HepG2 (cell line): ENCODE measurements at regions not wholly inside any gene's neighbourhood (a gene's known extent, or its start where the extent isn't known, plus 50 kb on each side); places are given as distances from the start of the nearest gene placed in this dataset.

ENCODE experiments used
- ATAC-seq: fragments of 200-7000 bp; cut with Tn5 transposase; 3 replicates; pipeline ENCODE4 v1.9.1; 2020; ENCODE audit warnings: mild to moderate bottlenecking, moderate library complexity
- BruUV-seq: library from RNA; stranded (reverse); fragments of 400-500 nt; replicated peaks from 2 replicates; lab custom pipeline; 2021; lab: Mats Ljungman, UMichigan
- CTCF ChIA-PET: fragments of 300-600 bp; formaldehyde crosslinking; extraction: SDS; loops from one replicate; lab custom pipeline; 2021; ENCODE audit warnings: low total read pairs, inconsistent platforms, low intra/inter-chr PET ratio; lab: Yijun Ruan, JAX
- POLR2A ChIA-PET: fragments of 350-600 bp; sonication (Branson Sonifier 250); formaldehyde crosslinking; loops from one replicate; lab custom pipeline; 2020; ENCODE audit warnings: antibody characterized with exemption, inconsistent platforms; lab: Yijun Ruan, JAX
- DNase-seq: peaks from one replicate; pipeline ENCODE4 v3.0.0-alpha.2; 2015; ENCODE audit warnings: low spot score
- FAIRE-seq: peaks from 3 replicates; lab custom pipeline; 2011; peaks lifted over from hg19 to GRCh38; lab: Jason Lieb, UNC
- H2AFZ ChIP-seq: one replicate; pipeline ENCODE4 v1.6.1; 2011; ENCODE audit warnings: low read length, inconsistent platforms
- H3K27ac ChIP-seq: fragments of 300-600 bp; 3 replicates; pipeline ENCODE4 v1.8.0; 2011; ENCODE audit warnings: mixed run types, mild to moderate bottlenecking, mixed read lengths, low read length, inconsistent platforms; ENCODE audit not compliant: insufficient read depth; ENCODE audit errors: extremely low read length
- H3K27me3 ChIP-seq, 2 experiments: fragments of 200-600 bp in 1 of 2; 2 replicates in 1 of 2; 3 replicates in 1 of 2; pipeline versions ENCODE4 v1.6.0 to v1.8.0; 2011; ENCODE audit warnings: low read length in 2 of 2, mild to moderate bottlenecking in 2 of 2, moderate library complexity in 2 of 2, inconsistent platforms in 1 of 2; ENCODE audit not compliant: insufficient read depth in 2 of 2, control insufficient read depth in 1 of 2
- H3K36me3 ChIP-seq, 2 experiments: fragments of 200-600 bp in 1 of 2; replicated peaks in 1 of 2; 2 replicates in 1 of 2; 3 replicates in 1 of 2; pipeline versions ENCODE4 v1.5.1 to v1.8.0; 2011; ENCODE audit warnings: low read length in 2 of 2, inconsistent platforms in 1 of 2; ENCODE audit not compliant: insufficient read depth in 2 of 2, control insufficient read depth in 1 of 2
- H3K4me1 ChIP-seq: 2 replicates; pipeline ENCODE4 v1.5.1; 2012; ENCODE audit warnings: low read length, inconsistent platforms; ENCODE audit not compliant: insufficient read depth
- H3K4me2 ChIP-seq: 2 replicates; pipeline ENCODE4 v1.6.0; 2011; ENCODE audit warnings: low read depth, low read length, inconsistent platforms
- H3K4me3 ChIP-seq, 3 experiments: fragments of 200-600 bp in 1 of 3; sonication (generic), shearing (Covaris generic) in 1 of 3; replicated peaks in 1 of 3; 2 replicates each; pipeline ENCODE4 v1.5.1; 2011 to 2016; ENCODE audit warnings: low read length in 3 of 3, inconsistent platforms in 2 of 3, low read depth in 2 of 3, mild to moderate bottlenecking in 2 of 3, control low read depth in 1 of 3, mixed read lengths in 1 of 3; ENCODE audit not compliant: insufficient read depth in 1 of 3
- H3K79me2 ChIP-seq: one replicate; pipeline ENCODE4 v1.6.1; 2011; ENCODE audit warnings: low read length, inconsistent platforms; ENCODE audit not compliant: insufficient read depth
- H3K9ac ChIP-seq: 2 replicates; pipeline ENCODE4 v1.6.0; 2011; ENCODE audit warnings: mild to moderate bottlenecking, low read depth, low read length, inconsistent platforms; ENCODE audit not compliant: insufficient read depth
- H3K9me3 ChIP-seq: 2 replicates; pipeline ENCODE4 v1.5.1; 2012; ENCODE audit warnings: mild to moderate bottlenecking, low read length
- H4K20me1 ChIP-seq: 2 replicates; pipeline ENCODE4 v1.6.0; 2011; ENCODE audit warnings: inconsistent platforms, mild to moderate bottlenecking, low read length, moderate library complexity; ENCODE audit not compliant: insufficient read depth
- FOSL2 ChIP-seq: sonication (generic); formaldehyde crosslinking; IDR thresholded peaks from 2 replicates; pipeline ENCODE4 v1.4.0; 2020; ENCODE audit warnings: missing genetic modification reagents
- HOXA7 ChIP-seq: sonication (generic); formaldehyde crosslinking; IDR thresholded peaks from 2 replicates; pipeline ENCODE4 v1.8.1; 2022; ENCODE audit warnings: mild to moderate bottlenecking, missing genetic modification reagents, moderate library complexity
- JUND ChIP-seq: sonication (generic); formaldehyde crosslinking; IDR thresholded peaks from 2 replicates; pipeline ENCODE4 v1.8.0; 2022; ENCODE audit warnings: mild to moderate bottlenecking, missing genetic modification reagents
- KLF9 ChIP-seq: IDR thresholded peaks from 2 replicates; pipeline ENCODE4 v1.6.1; 2016; ENCODE audit warnings: low read depth
- PAX8 ChIP-seq: sonication (generic); formaldehyde crosslinking; IDR thresholded peaks from 2 replicates; pipeline ENCODE4 v1.8.0; 2022; ENCODE audit warnings: mild to moderate bottlenecking, missing genetic modification reagents, borderline replicate concordance
- SMC3 ChIP-seq: IDR thresholded peaks from 2 replicates; pipeline ENCODE4 v1.6.1; 2011; ENCODE audit warnings: low read length, improper control_type of control experiment
- U2AF1 ChIP-seq: fragments of 200-400 bp; formaldehyde crosslinking; optimal IDR thresholded peaks from 2 replicates; pipeline ENCODE3; 2017; ENCODE audit warnings: mild to moderate bottlenecking, low read depth, low read length
- ZC3H13 ChIP-seq: sonication (generic); formaldehyde crosslinking; IDR thresholded peaks from 2 replicates; pipeline ENCODE4 v1.8.1; 2023; ENCODE audit warnings: mild to moderate bottlenecking, missing genetic modification reagents, moderate library complexity
- ZC3H4 ChIP-seq: sonication (generic); formaldehyde crosslinking; IDR thresholded peaks from 2 replicates; pipeline ENCODE4 v1.4.0; 2020; ENCODE audit warnings: missing genetic modification reagents, borderline replicate concordance
- ZNF260 ChIP-seq: sonication (generic); formaldehyde crosslinking; IDR thresholded peaks from 2 replicates; pipeline ENCODE4 v1.4.0; 2020; ENCODE audit warnings: missing genetic modification reagents, low read depth, mild to moderate bottlenecking, borderline replicate concordance
- ZNF329 ChIP-seq: sonication (generic); formaldehyde crosslinking; IDR thresholded peaks from 2 replicates; pipeline ENCODE4 v1.9.0; 2021; ENCODE audit warnings: low read depth, mild to moderate bottlenecking, missing genetic modification reagents
- ZNF546 ChIP-seq: sonication (generic); formaldehyde crosslinking; conservative IDR thresholded peaks from 2 replicates; pipeline ENCODE4 v1.8.1; 2023; ENCODE audit warnings: mild to moderate bottlenecking, missing genetic modification reagents
- ZNF552 ChIP-seq: sonication (generic); formaldehyde crosslinking; IDR thresholded peaks from 2 replicates; pipeline ENCODE4 v1.9.0; 2022; ENCODE audit warnings: missing genetic modification reagents, mild to moderate bottlenecking, borderline replicate concordance
- ZNF790 ChIP-seq: sonication (generic); formaldehyde crosslinking; IDR thresholded peaks from 2 replicates; pipeline ENCODE4 v1.8.0; 2022; ENCODE audit warnings: missing genetic modification reagents, mild to moderate bottlenecking, borderline replicate concordance
- ZNF883 ChIP-seq: sonication (generic); formaldehyde crosslinking; IDR thresholded peaks from 2 replicates; pipeline ENCODE4 v1.5.1; 2020; ENCODE audit warnings: mild to moderate bottlenecking, missing genetic modification reagents; ENCODE audit errors: not compliant biosample characterization
- ZSCAN29 ChIP-seq: sonication (generic); formaldehyde crosslinking; conservative IDR thresholded peaks from 2 replicates; pipeline ENCODE4 v1.4.0; 2020; ENCODE audit warnings: mild to moderate bottlenecking, missing genetic modification reagents
- WGBS: methylation state at CpG from one replicate; pipeline ENCODE4 v1.1.6; 2017; ENCODE audit warnings: low lambda C conversion rate; 5-methylcytosine and 5-hydroxymethylcytosine counted together
- in situ Hi-C: cut with HindIII; loops from 2 replicates; pipeline ENCODE4 v1.10.0; 2017; ENCODE audit warnings: low pct_unique_long_range_greater_than_20kb; ENCODE audit not compliant: extremely low pct_ligation_motif_present
- intact Hi-C: fragments of 100-400 bp; cut with micrococcal nuclease; formaldehyde crosslinking; loops from one replicate; pipeline ENCODE4 v1.10.0; 2022; ENCODE audit not compliant: unreplicated experiment
- TF ChIP-seq, protein P1 (sequence below): sonication (generic); formaldehyde crosslinking; IDR thresholded peaks from 2 replicates; pipeline ENCODE4 v1.5.0; 2020; ENCODE audit warnings: mild to moderate bottlenecking, missing genetic modification reagents, borderline replicate concordance
- TF ChIP-seq, protein P2 (sequence below): sonication (generic); formaldehyde crosslinking; IDR thresholded peaks from 2 replicates; pipeline ENCODE4 v1.8.0; 2022; ENCODE audit warnings: missing genetic modification reagents, mild to moderate bottlenecking, inconsistent platforms, borderline replicate concordance
- TF ChIP-seq, protein P3 (sequence below): sonication (generic); formaldehyde crosslinking; IDR thresholded peaks from 2 replicates; pipeline ENCODE4 v1.9.0; 2022; ENCODE audit warnings: missing genetic modification reagents, mild to moderate bottlenecking, borderline replicate concordance
- TF ChIP-seq, protein P4 (sequence below): sonication (generic); formaldehyde crosslinking; IDR thresholded peaks from 2 replicates; pipeline ENCODE4 v1.5.0; 2020; ENCODE audit warnings: mild to moderate bottlenecking, missing genetic modification reagents

DNA sequence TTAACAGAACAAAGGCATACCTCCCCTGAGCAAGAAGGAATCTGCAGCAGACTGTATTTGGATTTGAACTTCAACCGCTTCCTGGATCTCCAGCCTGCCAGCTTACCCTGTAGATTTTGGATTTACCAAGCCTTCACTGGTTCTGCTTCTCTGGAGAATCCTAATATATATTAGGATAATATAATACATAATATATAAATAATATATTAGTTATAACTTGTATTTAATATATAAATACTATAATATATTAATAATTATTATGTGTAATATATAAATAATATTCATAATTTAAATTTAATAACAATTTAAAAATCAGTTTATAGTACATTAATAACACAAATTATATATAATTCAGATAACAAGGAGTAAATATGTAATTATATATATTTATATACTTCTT lies 121.4 kb downstream of the COX18 start:
- Histone ChIP-seq H3K79me2 (no peaks in the 10 kb centered on the region), H3K36me3 (no peaks in the 10 kb centered on the region), H3K9ac (no peak overlapping the region), H3K4me3 (no peak overlapping the region), H2AFZ (no peak overlapping the region), H3K4me2 (no peak overlapping the region), H3K9me3 (no peaks in the 10 kb centered on the region), H3K27me3 (no peaks in the 10 kb centered on the region), H4K20me1 (no peaks in the 10 kb centered on the region), H3K27ac (no peak overlapping the region), H3K4me1 (no peaks in the 10 kb centered on the region)
- ATAC-seq = no peak
- intact Hi-C loops = no loop called here
- BruUV-seq = no TSS peak
- no peak for FAIRE-seq
- ChIA-PET POLR2A (no interaction called here), CTCF (no interaction called here)
- 4% methylated on average over 1 of the region's 1 CpG for WGBS
- in situ Hi-C loops = no loop called here
- DNase-seq = no peak
- TF ChIP-seq PAX8 = no peak
- TF ChIP-seq ZSCAN29 = no peak
- TF ChIP-seq KLF9 (CRISPR knock-in tag) = no peak
- TF ChIP-seq U2AF1 = no peak
- TF ChIP-seq ZNF790 (CRISPR knock-in tag) = no peak
- TF ChIP-seq, protein P1, sequence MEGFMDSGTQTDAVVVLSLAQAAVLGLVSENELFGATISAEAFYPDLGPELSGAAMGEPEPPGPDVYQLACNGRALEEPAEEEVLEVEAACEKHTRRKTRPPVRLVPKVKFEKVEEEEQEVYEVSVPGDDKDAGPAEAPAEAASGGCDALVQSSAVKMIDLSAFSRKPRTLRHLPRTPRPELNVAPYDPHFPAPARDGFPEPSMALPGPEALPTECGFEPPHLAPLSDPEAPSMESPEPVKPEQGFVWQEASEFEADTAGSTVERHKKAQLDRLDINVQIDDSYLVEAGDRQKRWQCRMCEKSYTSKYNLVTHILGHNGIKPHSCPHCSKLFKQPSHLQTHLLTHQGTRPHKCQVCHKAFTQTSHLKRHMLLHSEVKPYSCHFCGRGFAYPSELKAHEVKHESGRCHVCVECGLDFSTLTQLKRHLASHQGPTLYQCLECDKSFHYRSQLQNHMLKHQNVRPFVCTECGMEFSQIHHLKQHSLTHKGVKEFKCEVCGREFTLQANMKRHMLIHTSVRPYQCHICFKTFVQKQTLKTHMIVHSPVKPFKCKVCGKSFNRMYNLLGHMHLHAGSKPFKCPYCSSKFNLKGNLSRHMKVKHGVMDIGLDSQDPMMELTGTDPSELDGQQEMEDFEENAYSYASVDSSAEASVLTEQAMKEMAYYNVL (CRISPR knock-in tag) = no peak
- no peak for TF ChIP-seq ZNF883 (CRISPR knock-in tag)
- TF ChIP-seq ZNF260 (CRISPR knock-in tag) = no peak
- TF ChIP-seq, protein P2, sequence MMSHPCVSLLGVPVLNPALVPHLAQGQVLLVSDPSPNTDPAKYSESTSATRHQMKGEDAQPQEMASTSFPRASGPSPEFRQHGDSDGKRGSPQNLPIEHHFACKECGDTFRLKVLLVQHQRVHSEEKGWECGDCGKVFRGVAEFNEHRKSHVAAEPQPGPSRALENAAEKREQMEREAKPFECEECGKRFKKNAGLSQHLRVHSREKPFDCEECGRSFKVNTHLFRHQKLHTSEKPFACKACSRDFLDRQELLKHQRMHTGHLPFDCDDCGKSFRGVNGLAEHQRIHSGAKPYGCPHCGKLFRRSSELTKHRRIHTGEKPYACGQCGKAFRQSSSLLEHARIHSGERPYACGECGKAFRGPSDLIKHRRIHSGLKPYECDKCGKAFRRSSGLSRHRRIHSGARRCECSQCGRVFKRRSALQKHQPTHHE (CRISPR knock-in tag) = no peak
- no peak for TF ChIP-seq ZNF546 (CRISPR knock-in tag)
- no peak for TF ChIP-seq ZC3H13
- TF ChIP-seq, protein P3, sequence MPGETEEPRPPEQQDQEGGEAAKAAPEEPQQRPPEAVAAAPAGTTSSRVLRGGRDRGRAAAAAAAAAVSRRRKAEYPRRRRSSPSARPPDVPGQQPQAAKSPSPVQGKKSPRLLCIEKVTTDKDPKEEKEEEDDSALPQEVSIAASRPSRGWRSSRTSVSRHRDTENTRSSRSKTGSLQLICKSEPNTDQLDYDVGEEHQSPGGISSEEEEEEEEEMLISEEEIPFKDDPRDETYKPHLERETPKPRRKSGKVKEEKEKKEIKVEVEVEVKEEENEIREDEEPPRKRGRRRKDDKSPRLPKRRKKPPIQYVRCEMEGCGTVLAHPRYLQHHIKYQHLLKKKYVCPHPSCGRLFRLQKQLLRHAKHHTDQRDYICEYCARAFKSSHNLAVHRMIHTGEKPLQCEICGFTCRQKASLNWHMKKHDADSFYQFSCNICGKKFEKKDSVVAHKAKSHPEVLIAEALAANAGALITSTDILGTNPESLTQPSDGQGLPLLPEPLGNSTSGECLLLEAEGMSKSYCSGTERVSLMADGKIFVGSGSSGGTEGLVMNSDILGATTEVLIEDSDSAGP (CRISPR knock-in tag) = no peak
- TF ChIP-seq ZNF552 (CRISPR knock-in tag) = no peak
- no peak for TF ChIP-seq ZC3H4 (CRISPR knock-in tag)
- TF ChIP-seq ZNF329 (CRISPR knock-in tag) = no peak
- no peak for TF ChIP-seq HOXA7 (CRISPR knock-in tag)
- TF ChIP-seq SMC3 = no peak
- TF ChIP-seq, protein P4, sequence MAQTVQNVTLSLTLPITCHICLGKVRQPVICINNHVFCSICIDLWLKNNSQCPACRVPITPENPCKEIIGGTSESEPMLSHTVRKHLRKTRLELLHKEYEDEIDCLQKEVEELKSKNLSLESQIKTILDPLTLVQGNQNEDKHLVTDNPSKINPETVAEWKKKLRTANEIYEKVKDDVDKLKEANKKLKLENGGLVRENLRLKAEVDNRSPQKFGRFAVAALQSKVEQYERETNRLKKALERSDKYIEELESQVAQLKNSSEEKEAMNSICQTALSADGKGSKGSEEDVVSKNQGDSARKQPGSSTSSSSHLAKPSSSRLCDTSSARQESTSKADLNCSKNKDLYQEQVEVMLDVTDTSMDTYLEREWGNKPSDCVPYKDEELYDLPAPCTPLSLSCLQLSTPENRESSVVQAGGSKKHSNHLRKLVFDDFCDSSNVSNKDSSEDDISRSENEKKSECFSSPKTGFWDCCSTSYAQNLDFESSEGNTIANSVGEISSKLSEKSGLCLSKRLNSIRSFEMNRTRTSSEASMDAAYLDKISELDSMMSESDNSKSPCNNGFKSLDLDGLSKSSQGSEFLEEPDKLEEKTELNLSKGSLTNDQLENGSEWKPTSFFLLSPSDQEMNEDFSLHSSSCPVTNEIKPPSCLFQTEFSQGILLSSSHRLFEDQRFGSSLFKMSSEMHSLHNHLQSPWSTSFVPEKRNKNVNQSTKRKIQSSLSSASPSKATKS (CRISPR knock-in tag) = no peak
- no peak for TF ChIP-seq FOSL2 (CRISPR knock-in tag)
- no peak for TF ChIP-seq JUND (CRISPR knock-in tag)
